Neuronal stem cell (in vitro differentiated cells): ENCODE measurements at regions not wholly inside any gene's neighbourhood (a gene's known extent, or its start where the extent isn't known, plus 50 kb on each side); places are given as distances from the start of the nearest gene placed in this dataset.

Experiments used
- DNase-seq: peaks from one replicate; pipeline ENCODE4 v3.0.0-alpha.2; 2013; ENCODE audit warnings: low spot score
- H2AFZ ChIP-seq: one replicate; pipeline ENCODE4 v1.6.1; 2013; ENCODE audit warnings: mild to moderate bottlenecking, low read length, inconsistent platforms
- H2AK5ac ChIP-seq: 2 replicates; pipeline ENCODE4 v1.6.1; 2013; ENCODE audit warnings: low read depth, mild to moderate bottlenecking, inconsistent platforms, low read length, moderate library complexity, mixed read lengths
- H2BK120ac ChIP-seq: 2 replicates; pipeline ENCODE4 v1.6.1; 2013; ENCODE audit warnings: low read depth, mild to moderate bottlenecking, inconsistent platforms, low read length, moderate library complexity, mixed read lengths
- H2BK12ac ChIP-seq: one replicate; pipeline ENCODE4 v1.6.1; 2013; ENCODE audit warnings: low read length, inconsistent platforms
- H2BK15ac ChIP-seq: 2 replicates; pipeline ENCODE4 v1.6.1; 2013; ENCODE audit warnings: mild to moderate bottlenecking, low read length, inconsistent platforms, mixed read lengths
- H2BK5ac ChIP-seq: one replicate; pipeline ENCODE4 v1.6.1; 2013; ENCODE audit warnings: inconsistent platforms, mild to moderate bottlenecking, low read length, moderate library complexity
- H3K14ac ChIP-seq: one replicate; pipeline ENCODE4 v1.6.1; 2013; ENCODE audit warnings: low read length, inconsistent platforms
- H3K18ac ChIP-seq: 2 replicates; pipeline ENCODE4 v1.6.1; 2013; ENCODE audit warnings: low read length, inconsistent platforms
- H3K23ac ChIP-seq: 2 replicates; pipeline ENCODE4 v1.6.1; 2013; ENCODE audit warnings: low read depth, mild to moderate bottlenecking, mixed read lengths, low read length, inconsistent platforms; ENCODE audit not compliant: poor library complexity
- H3K27ac ChIP-seq: replicated peaks from 3 replicates; pipeline ENCODE4 v1.5.1; 2013; ENCODE audit warnings: low read length, inconsistent platforms
- H3K27me3 ChIP-seq, 3 experiments: 2 replicates each; pipeline ENCODE4 v1.6.1; 2013; ENCODE audit warnings: low read length in 3 of 3, mild to moderate bottlenecking in 2 of 3, inconsistent platforms in 1 of 3, low read depth in 1 of 3, mixed read lengths in 1 of 3, moderate library complexity in 1 of 3; ENCODE audit not compliant: control insufficient read depth in 3 of 3, insufficient read depth in 3 of 3
- H3K36me3 ChIP-seq, 2 donors: replicated peaks in 1 of 2; 2 replicates each; pipeline ENCODE4 v1.6.1; 2013; ENCODE audit warnings: low read length in 2 of 2; ENCODE audit not compliant: control insufficient read depth in 2 of 2, insufficient read depth in 2 of 2
- H3K4ac ChIP-seq: 2 replicates; pipeline ENCODE4 v1.6.1; 2013; ENCODE audit warnings: inconsistent platforms, mild to moderate bottlenecking, low read length, moderate library complexity
- H3K4me1 ChIP-seq, 2 donors: 1 replicate in 1 of 2; 2 replicates in 1 of 2; pipeline ENCODE4 v1.6.1; 2013; ENCODE audit warnings: low read length in 2 of 2, low read depth in 1 of 2; ENCODE audit not compliant: control insufficient read depth in 2 of 2, insufficient read depth in 1 of 2
- H3K4me2 ChIP-seq: one replicate; pipeline ENCODE4 v1.6.1; 2013; ENCODE audit warnings: mild to moderate bottlenecking, low read length, inconsistent platforms; ENCODE audit not compliant: insufficient read depth, poor library complexity, severe bottlenecking
- H3K4me3 ChIP-seq, 2 donors: 2 replicates each; pipeline ENCODE4 v1.5.1; 2013; ENCODE audit warnings: low read length in 2 of 2, mild to moderate bottlenecking in 2 of 2, inconsistent platforms in 1 of 2, moderate library complexity in 1 of 2
- H3K79me1 ChIP-seq: one replicate; pipeline ENCODE4 v1.6.1; 2013; ENCODE audit warnings: low read depth, mild to moderate bottlenecking, inconsistent platforms, low read length, moderate library complexity
- H3K9ac ChIP-seq: one replicate; pipeline ENCODE4 v1.6.1; 2013; ENCODE audit warnings: mild to moderate bottlenecking, low read depth, low read length, inconsistent platforms; ENCODE audit not compliant: poor library complexity
- H3K9me3 ChIP-seq, 2 donors: replicated peaks in 1 of 2; 2 replicates each; pipeline versions ENCODE3 to v1.6.1; 2013; ENCODE audit warnings: low read length in 2 of 2, mild to moderate bottlenecking in 2 of 2, inconsistent platforms in 1 of 2, low read depth in 1 of 2, mixed read lengths in 1 of 2, moderate library complexity in 1 of 2; ENCODE audit not compliant: control insufficient read depth in 2 of 2, insufficient read depth in 1 of 2
- H4K8ac ChIP-seq: one replicate; pipeline ENCODE4 v1.6.1; 2013; ENCODE audit warnings: low read depth, mild to moderate bottlenecking, inconsistent platforms, low read length, moderate library complexity
- H4K91ac ChIP-seq: one replicate; pipeline ENCODE4 v1.6.1; 2013; ENCODE audit warnings: low read length, low read depth, mild to moderate bottlenecking, inconsistent platforms; ENCODE audit not compliant: poor library complexity
- WGBS, 2 donors: extraction: QIAGEN DNeasy Blood & Tissue Kit; methylation state at CpG; one replicate each; pipeline ENCODE4 v1.1.7; 2013; ENCODE audit warnings: missing lambda C conversion rate in 2 of 2, mixed read lengths in 1 of 2; ENCODE audit not compliant: insufficient read length in 2 of 2, insufficient replicate concordance in 1 of 2; ENCODE audit errors: extremely low coverage in 2 of 2; 5-methylcytosine and 5-hydroxymethylcytosine counted together

GRCh38 chr1:4284976-4285375 is 369.4 kb upstream of the AJAP1 start:
- WGBS, 2 donors = no CpG with 5 or more reads among the region's 3 CpGs
- H4K8ac ChIP-seq = no peak overlapping the region
- H2BK5ac ChIP-seq = no peak overlapping the region
- no peaks in the 10 kb centered on the region for H3K9me3 ChIP-seq
- H3K79me1 ChIP-seq = no peaks in the 10 kb centered on the region
- no peak overlapping the region for H3K4me3 ChIP-seq
- H2AFZ ChIP-seq = no peak overlapping the region
- H2BK120ac ChIP-seq = no peak overlapping the region
- H3K4ac ChIP-seq = no peak overlapping the region
- no peak overlapping the region for H2AK5ac ChIP-seq
- H3K4me2 ChIP-seq = no peak overlapping the region
- no peak overlapping the region for H3K14ac ChIP-seq
- no peak overlapping the region for H3K27ac ChIP-seq
- no peaks in the 10 kb centered on the region for H3K36me3 ChIP-seq
- H3K18ac ChIP-seq = no peak overlapping the region
- no peak overlapping the region for H3K23ac ChIP-seq
- H3K9ac ChIP-seq = no peak overlapping the region
- H3K4me1 ChIP-seq = no peaks in the 10 kb centered on the region
- no peak overlapping the region for H2BK15ac ChIP-seq
- no peak overlapping the region for H4K91ac ChIP-seq
- H3K27me3 ChIP-seq = no peaks in the 10 kb centered on the region
- DNase-seq = no peak
- no peak overlapping the region for H2BK12ac ChIP-seq

- H3K9me3 ChIP-seq = no peaks in the 10 kb centered on the region
- no peaks in the 10 kb centered on the region for H3K4me1 ChIP-seq
- H2BK120ac ChIP-seq = no peak overlapping the region
- H3K18ac ChIP-seq = no peak overlapping the region
- DNase-seq = no peak
- H2BK12ac ChIP-seq = no peak overlapping the region
- WGBS, 2 donors = no CpG with 5 or more reads among the region's 8 CpGs
- H3K23ac ChIP-seq = no peak overlapping the region
- no peak overlapping the region for H3K9ac ChIP-seq
- no peak overlapping the region for H3K4me3 ChIP-seq
- no peak overlapping the region for H4K91ac ChIP-seq
- no peak overlapping the region for H3K4ac ChIP-seq
- no peak overlapping the region for H2BK5ac ChIP-seq
- no peak overlapping the region for H3K14ac ChIP-seq
- no peaks in the 10 kb centered on the region for H3K79me1 ChIP-seq
- no peaks in the 10 kb centered on the region for H3K36me3 ChIP-seq
- H2AFZ ChIP-seq = no peak overlapping the region
- H3K27me3 ChIP-seq = no peaks in the 10 kb centered on the region
- no peak overlapping the region for H2BK15ac ChIP-seq
- no peak overlapping the region for H4K8ac ChIP-seq
- no peak overlapping the region for H3K27ac ChIP-seq
- H2AK5ac ChIP-seq = no peak overlapping the region
- H3K4me2 ChIP-seq = no peak overlapping the region
Measured at GRCh38 chr1:4292861-4293260, 361.5 kb upstream of the AJAP1 start.

GRCh38 chr1:4298361-4299083 is 355.9 kb upstream of the AJAP1 start:
- H3K9me3 ChIP-seq = peaks cover 0 to 5% of the 10 kb centered on the region in 2 donors
- peak overlapping the region; percentile 0 for H3K18ac ChIP-seq
- no peak overlapping the region for H4K8ac ChIP-seq
- peak overlapping the region; percentile 77 for H2AK5ac ChIP-seq
- H3K36me3 ChIP-seq = no peaks in the 10 kb centered on the region
- H2BK12ac ChIP-seq = no peak overlapping the region
- peak overlapping the region; percentile 60 for H3K9ac ChIP-seq
- H3K14ac ChIP-seq = no peak overlapping the region
- H2BK5ac ChIP-seq = no peak overlapping the region
- no peak overlapping the region for H3K4me2 ChIP-seq
- H3K4ac ChIP-seq = no peak overlapping the region
- no CpG with 5 or more reads among the region's 12 CpGs for WGBS, 2 donors
- no peaks in the 10 kb centered on the region for H3K79me1 ChIP-seq
- H3K27me3 ChIP-seq = no peaks in the 10 kb centered on the region
- no peak for DNase-seq
- no peak overlapping the region for H3K27ac ChIP-seq
- no peak overlapping the region for H4K91ac ChIP-seq
- peaks cover 0 to 5% of the 10 kb centered on the region in 2 donors for H3K4me1 ChIP-seq
- peak overlapping the region; percentile 49 for H2BK15ac ChIP-seq
- no peak overlapping the region for H3K23ac ChIP-seq
- H2BK120ac ChIP-seq = no peak overlapping the region
- H2AFZ ChIP-seq = no peak overlapping the region
- peak overlapping the region in 1 of 2 donors; percentile 3 for H3K4me3 ChIP-seq

- Histone ChIP-seq H3K27me3 (no peaks in the 10 kb centered on the region), H2AFZ (no peak overlapping the region), H3K4ac (no peak overlapping the region), H4K8ac (no peak overlapping the region), H3K18ac (peak overlapping the region; percentile 61), H3K4me3 (no peak overlapping the region), H3K4me2 (no peak overlapping the region), H3K9me3 (peaks cover 2 to 13% of the 10 kb centered on the region in 2 donors), H3K4me1 (peaks cover 0 to 5% of the 10 kb centered on the region in 2 donors), H3K14ac (no peak overlapping the region), H4K91ac (no peak overlapping the region), H2BK15ac (no peak overlapping the region), H2BK12ac (no peak overlapping the region), H2AK5ac (no peak overlapping the region), H3K27ac (no peak overlapping the region), H3K79me1 (no peaks in the 10 kb centered on the region), H3K36me3 (no peaks in the 10 kb centered on the region), H2BK120ac (no peak overlapping the region), H2BK5ac (no peak overlapping the region), H3K23ac (no peak overlapping the region), H3K9ac (no peak overlapping the region)
- DNase-seq = no peak
- no CpG with 5 or more reads among the region's 8 CpGs for WGBS, 2 donors
Measured at GRCh38 chr1:4301007-4301406, 353.4 kb upstream of the AJAP1 start.
